Head of caudate nucleus (tissue), 42 donors: ENCODE measurements at regions not wholly inside any gene's neighbourhood (a gene's known extent, or its start where the extent isn't known, plus 50 kb on each side); places are given as distances from the start of the nearest gene placed in this dataset.

ENCODE experiments used
- DNase-seq, 42 donors: peaks; one replicate each; pipeline versions ENCODE4 v3.0.0 to v3.0.0-alpha.2; 2020 to 2021; ENCODE audit warnings: mixed read lengths in 7 of 42
- intact Hi-C: fragments of 100-400 bp; cut with DNase I; formaldehyde crosslinking; loops from one replicate; pipeline ENCODE4 v1.15.0; 2022

GRCh38 chr15:70466895-70467529, 296.3 kb downstream of the UACA start:
- peak; percentile 37 to 82 (median 59) for DNase-seq
- intact Hi-C loops, result no loop called here

DNA sequence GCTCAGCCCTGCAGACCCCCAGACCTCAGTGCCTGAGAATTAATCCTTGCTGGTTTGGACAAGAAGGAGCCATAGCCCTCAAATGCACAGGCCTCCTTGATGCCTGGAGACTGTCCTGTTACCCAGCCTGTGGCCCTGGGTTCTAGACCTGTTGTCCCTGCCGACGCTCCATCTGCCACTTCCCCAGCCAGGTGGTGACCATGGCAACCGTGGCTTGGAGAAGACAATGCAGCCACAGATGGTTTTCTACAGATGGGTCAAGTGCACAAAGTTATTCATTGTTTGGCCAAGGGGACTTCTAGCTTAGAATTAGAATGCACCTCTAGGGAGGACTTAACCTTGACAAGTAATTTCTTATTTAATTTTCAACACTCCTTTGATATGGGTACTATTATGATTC, 297.1 kb downstream of the UACA start:
- no peak for DNase-seq
- intact Hi-C loops, result no loop called here

- intact Hi-C loops, result no loop called here
- no peak for DNase-seq
These were observed 297.5 kb downstream of the UACA start for GRCh38 chr15:70465812-70466211.

DNA sequence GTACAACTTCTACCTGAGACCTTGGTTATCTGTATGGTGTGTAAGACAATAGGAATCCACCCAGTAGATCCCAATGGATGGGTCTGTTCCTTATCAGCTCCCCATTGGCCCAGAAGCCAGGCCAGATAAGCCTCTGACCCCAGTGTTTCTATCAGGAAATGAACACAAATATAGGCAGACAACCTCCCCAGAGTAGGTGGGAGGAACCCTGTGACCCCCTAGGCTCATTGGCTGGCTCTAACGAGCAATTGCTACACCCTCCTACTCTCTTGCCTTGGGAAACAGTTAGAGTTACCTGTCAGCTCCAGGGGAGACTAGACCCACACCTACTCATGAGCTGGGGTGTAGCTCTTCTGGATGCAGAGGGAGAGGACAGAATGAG, 299.9 kb downstream of the UACA start:
- no peak for DNase-seq
- intact Hi-C loops, result no loop called here

DNA sequence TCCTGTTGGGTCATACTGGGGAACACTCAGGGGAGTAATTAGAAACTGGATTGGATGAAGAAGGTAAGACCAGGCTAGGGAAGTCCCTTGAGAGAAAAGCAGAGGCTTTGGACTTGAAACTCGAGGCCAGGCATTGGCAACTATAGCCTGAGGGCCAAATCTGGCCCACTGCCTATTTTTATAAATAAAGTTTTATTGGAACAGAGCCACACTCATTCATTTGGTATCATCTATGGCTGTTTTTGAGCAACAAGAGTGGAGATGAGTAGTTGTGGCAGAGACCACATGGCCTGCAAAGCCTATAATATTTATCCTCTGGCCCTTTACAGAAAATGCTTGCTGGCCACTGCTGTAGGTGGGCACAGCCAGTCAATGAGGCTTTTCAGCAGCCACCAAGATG, 301.4 kb downstream of the UACA start:
- DNase-seq, result no peak
- intact Hi-C loops, result no loop called here

DNA sequence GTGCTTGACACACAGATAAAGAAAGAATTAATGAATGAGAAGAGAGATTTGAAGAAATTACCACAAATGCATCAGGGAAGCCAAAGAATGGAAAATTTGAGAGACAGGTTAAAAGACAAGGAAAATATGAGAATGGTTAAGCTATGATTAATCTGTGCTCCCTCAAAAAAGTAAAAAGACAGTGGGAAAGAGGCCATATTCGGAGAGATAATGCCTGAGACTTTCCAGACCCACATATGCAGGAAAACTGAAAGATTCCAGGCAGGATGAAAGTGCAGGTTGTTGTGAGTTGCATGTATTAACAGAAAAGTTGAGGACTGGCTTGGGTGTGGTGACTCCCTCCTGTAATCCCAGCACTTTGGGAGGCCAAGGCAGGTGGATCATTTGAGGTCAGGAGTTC, 302.3 kb downstream of the UACA start:
- DNase-seq, result no peak
- intact Hi-C loops, result no loop called here

GRCh38 chr15:70459312-70459711, 304.0 kb downstream of the UACA start:
- DNase-seq, result no peak
- intact Hi-C loops, result no loop called here

DNA sequence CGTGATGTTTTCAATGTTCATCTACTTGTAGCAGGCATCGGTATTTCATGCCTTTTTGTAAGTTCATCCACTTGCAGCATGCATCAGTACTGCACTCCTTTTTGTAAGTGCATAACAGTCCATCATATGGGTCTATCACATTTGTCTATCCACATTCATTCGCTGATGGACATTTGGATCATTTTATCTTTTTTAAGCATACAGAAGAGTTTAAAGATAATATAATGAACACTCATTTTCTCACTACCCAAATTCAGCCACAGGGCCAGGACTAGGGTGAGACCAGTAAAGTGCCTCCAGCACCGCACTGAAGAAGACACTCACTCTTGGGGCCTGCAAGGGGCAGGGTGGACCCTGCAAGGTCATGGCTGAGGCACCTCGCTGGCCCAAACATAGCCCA, 309.6 kb downstream of the UACA start:
- intact Hi-C loops, result no loop called here
- DNase-seq, result no peak

DNA sequence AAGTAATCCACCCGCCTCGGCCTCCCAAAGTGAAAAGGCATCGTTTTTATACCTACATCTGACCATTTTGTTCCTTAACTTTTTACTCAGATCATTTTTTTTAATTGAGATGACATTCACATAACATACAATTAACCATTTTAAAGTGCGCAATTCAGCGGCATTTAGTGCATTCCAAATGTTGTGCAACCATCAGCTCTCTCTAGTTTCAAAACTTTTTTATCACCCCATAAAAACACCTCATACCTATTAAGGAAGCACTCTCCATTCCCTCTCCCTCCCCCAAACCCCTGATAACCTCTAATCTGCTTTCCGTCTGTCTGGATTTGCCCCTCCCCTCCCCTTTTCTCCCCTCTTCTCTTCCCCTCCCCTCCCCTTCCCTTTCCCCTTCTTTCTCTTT, 310.1 kb downstream of the UACA start:
- intact Hi-C loops, result no loop called here
- no peak for DNase-seq

GRCh38 chr15:70451821-70452653, 311.3 kb downstream of the UACA start:
- intact Hi-C loops, result no loop called here
- DNase-seq, result no peak

DNA sequence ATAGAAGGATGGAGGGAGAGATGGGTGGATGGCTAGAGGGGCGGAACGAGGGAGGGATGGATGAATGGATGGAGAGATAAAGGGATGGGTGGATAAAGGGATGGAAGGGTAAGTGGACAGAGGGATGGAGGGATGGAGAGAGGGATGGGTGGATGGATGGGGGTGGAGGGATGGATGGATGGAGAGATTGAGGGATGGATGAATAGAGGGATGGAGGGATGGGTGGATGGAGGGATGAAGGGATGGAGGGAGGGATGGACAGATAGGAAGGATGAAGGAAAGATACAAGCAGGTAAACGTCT, 313.3 kb downstream of the UACA start:
- intact Hi-C loops, result no loop called here
- no peak for DNase-seq

- no peak for DNase-seq
- intact Hi-C loops, result no loop called here
These were observed 313.8 kb downstream of the UACA start for GRCh38 chr15:70449311-70450141.

DNA sequence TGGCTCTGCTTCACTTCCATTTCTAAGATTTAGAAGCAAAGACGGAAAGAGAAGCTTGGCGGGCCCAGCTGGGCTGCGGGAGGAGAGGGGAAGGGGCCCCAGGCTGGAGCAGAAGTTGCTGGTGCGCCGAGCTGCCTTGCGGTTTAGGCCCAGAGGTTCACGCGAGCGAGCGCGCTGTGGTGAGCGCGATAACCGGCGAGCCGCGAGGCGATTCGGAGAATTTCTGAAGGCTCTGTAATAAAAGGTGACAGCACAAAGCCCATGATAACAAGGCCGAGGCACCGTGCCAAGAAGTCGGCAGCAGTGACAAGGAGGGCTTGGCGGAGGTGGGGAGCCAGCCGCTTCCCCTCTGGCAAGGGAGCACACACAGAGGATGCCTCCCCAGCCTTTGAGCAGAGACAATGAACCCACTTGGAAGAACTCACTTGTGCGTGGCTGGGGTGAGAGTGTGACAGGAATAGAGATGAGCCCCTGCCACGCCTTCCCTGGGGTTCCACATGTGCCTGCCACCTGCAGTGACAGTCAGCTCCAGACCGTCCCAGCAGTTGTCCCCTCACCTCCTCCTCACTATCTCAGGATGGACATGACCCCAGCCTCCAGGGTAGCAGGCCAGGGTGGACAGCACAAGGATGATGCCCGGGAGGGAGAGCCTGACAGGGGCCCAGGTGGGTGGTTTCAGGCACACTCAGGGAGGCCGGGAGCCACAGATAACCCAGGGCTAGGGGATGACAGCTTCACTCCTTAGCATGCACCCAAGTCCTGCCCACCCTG, 315.2 kb downstream of the UACA start:
- intact Hi-C loops, result no loop called here
- peak in 34 of 42 donors; percentile 8 to 58 (median 22) for DNase-seq

DNA sequence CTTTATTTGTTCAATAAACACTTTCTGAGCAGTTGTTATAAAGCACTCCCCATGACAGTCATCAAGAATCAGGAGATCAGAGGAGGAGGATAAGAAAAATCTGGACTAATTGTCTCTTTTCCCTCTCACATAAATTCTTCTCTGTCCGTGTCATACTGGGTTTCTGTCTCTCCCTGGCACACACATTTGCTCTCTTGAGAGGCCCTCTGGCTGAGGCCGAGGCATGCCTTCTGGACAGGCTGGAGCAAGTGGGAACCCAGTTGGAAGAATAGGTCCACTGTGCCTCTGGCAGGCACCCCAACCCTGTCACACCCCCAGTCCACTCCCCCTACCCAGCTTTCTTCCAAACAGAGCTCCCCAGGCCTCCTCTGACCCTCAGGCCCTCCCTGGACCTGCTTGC, 315.8 kb downstream of the UACA start:
- intact Hi-C loops, result no loop called here

GRCh38 chr15:70447081-70447480, 316.3 kb downstream of the UACA start:
- intact Hi-C loops, result no loop called here
- DNase-seq, result no peak

More for the DNA sequence above, 315.8 kb downstream of the UACA start:
- peak in 3 of 42 donors; percentile 15 to 19 (median 17) for DNase-seq

- DNase-seq, result no peak
- intact Hi-C loops, result no loop called here
These were observed 319.7 kb downstream of the UACA start for GRCh38 chr15:70443486-70444273.

- no peak for DNase-seq
- intact Hi-C loops, result no loop called here
These were observed 320.6 kb downstream of the UACA start for GRCh38 chr15:70442616-70443321.

DNA sequence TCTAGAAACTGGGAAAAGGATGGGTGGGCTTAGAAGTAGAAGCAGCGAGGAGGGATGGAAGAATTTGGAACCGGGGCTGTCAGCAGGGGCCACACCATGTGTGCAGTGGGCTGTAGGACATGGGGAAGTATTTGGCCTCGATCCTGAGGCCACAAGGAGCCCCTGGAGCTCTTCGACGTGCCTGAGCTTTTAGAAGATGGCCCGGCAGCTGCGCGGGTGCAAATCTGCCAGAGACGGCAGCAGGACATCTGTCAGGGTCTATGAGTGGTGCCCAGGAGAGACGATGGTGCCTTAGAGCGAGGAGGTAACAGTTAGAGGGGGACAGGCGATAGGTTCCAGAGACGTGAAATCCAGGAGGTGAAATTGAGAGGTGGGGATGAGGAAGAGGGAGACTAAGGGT, 321.1 kb downstream of the UACA start:
- intact Hi-C loops, result no loop called here

More for the DNA sequence above, 321.1 kb downstream of the UACA start:
- DNase-seq, result no peak
